ENCODE measurements at regions not wholly inside any gene's neighbourhood (a gene's known extent, or its start where the extent isn't known, plus 50 kb on each side); places are given as distances from the start of the nearest gene placed in this dataset.

- CTCF ChIA-PET = no interaction called here
- H3K27ac ChIP-seq (ENCODE audit: low read length) = no peak overlapping the region
- intact Hi-C loops (cut with micrococcal nuclease; ENCODE audit: unreplicated experiment) = no loop called here
- no peaks in the 10 kb centered on the region for H3K4me1 ChIP-seq (ENCODE audit: control insufficient read depth, insufficient read depth, low read length)
- DNase-seq (ENCODE audit: low read depth, low spot score) (no peak), ATAC-seq (no peak)
- TF ChIP-seq CTCF (IDR thresholded peaks at IDR 0.05) (no peak), TCF7L2 (IDR thresholded peaks at IDR 0.05; ENCODE audit: low read depth, low read length) (no peak)
- no peak overlapping the region for H3K4me3 ChIP-seq (ENCODE audit: low read depth in 2 of 2, low read length in 2 of 2)
- H3K36me3 ChIP-seq (ENCODE audit: control insufficient read depth, insufficient read depth, low read length) = no peaks in the 10 kb centered on the region
- POLR2A ChIA-PET = no interaction called here
- H3K9me3 ChIP-seq (ENCODE audit: control insufficient read depth, insufficient read depth, low read depth, low read length) = no peaks in the 10 kb centered on the region
- in situ Hi-C loops (cut with HindIII; ENCODE audit: low pct_unique_long_range_greater_than_20kb, low sequenced_read_pairs) = no loop called here
- H3K27me3 ChIP-seq (ENCODE audit: control insufficient read depth, insufficient read depth, low read length) = no peaks in the 10 kb centered on the region
- no TSS peak for BruUV-seq (replicated peaks)
Measured at GRCh38 chr13:76815344-76815743, 70.9 kb downstream of the KCTD12 start.

GRCh38 chr13:76813891-76814290 is 72.3 kb downstream of the KCTD12 start:
- DNase-seq (ENCODE audit: low read depth, low spot score) (no peak), ATAC-seq (no peak)
- no peak for TF ChIP-seq TCF7L2 (IDR thresholded peaks at IDR 0.05; ENCODE audit: low read depth, low read length)
- TF ChIP-seq CTCF (IDR thresholded peaks at IDR 0.05) = no peak
- no peak for TF ChIP-seq POLR2AphosphoS5 (IDR thresholded peaks at IDR 0.05; ENCODE audit: low read depth, low read length)
- TF ChIP-seq, protein P1, sequence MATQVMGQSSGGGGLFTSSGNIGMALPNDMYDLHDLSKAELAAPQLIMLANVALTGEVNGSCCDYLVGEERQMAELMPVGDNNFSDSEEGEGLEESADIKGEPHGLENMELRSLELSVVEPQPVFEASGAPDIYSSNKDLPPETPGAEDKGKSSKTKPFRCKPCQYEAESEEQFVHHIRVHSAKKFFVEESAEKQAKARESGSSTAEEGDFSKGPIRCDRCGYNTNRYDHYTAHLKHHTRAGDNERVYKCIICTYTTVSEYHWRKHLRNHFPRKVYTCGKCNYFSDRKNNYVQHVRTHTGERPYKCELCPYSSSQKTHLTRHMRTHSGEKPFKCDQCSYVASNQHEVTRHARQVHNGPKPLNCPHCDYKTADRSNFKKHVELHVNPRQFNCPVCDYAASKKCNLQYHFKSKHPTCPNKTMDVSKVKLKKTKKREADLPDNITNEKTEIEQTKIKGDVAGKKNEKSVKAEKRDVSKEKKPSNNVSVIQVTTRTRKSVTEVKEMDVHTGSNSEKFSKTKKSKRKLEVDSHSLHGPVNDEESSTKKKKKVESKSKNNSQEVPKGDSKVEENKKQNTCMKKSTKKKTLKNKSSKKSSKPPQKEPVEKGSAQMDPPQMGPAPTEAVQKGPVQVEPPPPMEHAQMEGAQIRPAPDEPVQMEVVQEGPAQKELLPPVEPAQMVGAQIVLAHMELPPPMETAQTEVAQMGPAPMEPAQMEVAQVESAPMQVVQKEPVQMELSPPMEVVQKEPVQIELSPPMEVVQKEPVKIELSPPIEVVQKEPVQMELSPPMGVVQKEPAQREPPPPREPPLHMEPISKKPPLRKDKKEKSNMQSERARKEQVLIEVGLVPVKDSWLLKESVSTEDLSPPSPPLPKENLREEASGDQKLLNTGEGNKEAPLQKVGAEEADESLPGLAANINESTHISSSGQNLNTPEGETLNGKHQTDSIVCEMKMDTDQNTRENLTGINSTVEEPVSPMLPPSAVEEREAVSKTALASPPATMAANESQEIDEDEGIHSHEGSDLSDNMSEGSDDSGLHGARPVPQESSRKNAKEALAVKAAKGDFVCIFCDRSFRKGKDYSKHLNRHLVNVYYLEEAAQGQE (IDR thresholded peaks at IDR 0.05; ENCODE audit: insufficient read depth in 1 of 2, low read depth in 2 of 2, low read length in 1 of 2) = no peak
- in situ Hi-C loops (cut with HindIII; ENCODE audit: low pct_unique_long_range_greater_than_20kb, low sequenced_read_pairs) (no loop called here), intact Hi-C loops (cut with micrococcal nuclease; ENCODE audit: unreplicated experiment) (no loop called here)
- Histone ChIP-seq H3K9me3 (ENCODE audit: control insufficient read depth, insufficient read depth, low read depth, low read length) (no peaks in the 10 kb centered on the region), H3K36me3 (ENCODE audit: control insufficient read depth, insufficient read depth, low read length) (no peaks in the 10 kb centered on the region), H3K27me3 (ENCODE audit: control insufficient read depth, insufficient read depth, low read length) (no peaks in the 10 kb centered on the region), H3K27ac (ENCODE audit: low read length) (no peak overlapping the region), H3K4me3 (ENCODE audit: low read depth in 2 of 2, low read length in 2 of 2) (no peak overlapping the region), H3K4me1 (ENCODE audit: control insufficient read depth, insufficient read depth, low read length) (no peaks in the 10 kb centered on the region)
- ChIA-PET POLR2A (no interaction called here), CTCF (no interaction called here)
- no TSS peak for BruUV-seq (replicated peaks)

GRCh38 chr13:76813000-76813691 is 73.1 kb downstream of the KCTD12 start:
- ChIA-PET POLR2A (no interaction called here), CTCF (no interaction called here)
- no peak overlapping the region for H3K4me3 ChIP-seq (ENCODE audit: low read depth in 2 of 2, low read length in 2 of 2)
- H3K36me3 ChIP-seq (ENCODE audit: control insufficient read depth, insufficient read depth, low read length) = no peaks in the 10 kb centered on the region
- H3K4me1 ChIP-seq (ENCODE audit: control insufficient read depth, insufficient read depth, low read length) = no peaks in the 10 kb centered on the region
- intact Hi-C loops (cut with micrococcal nuclease; ENCODE audit: unreplicated experiment) = no loop called here
- BruUV-seq (replicated peaks) = no TSS peak
- H3K27ac ChIP-seq (ENCODE audit: low read length) = no peak overlapping the region
- DNase-seq (ENCODE audit: low read depth, low spot score) (no peak), ATAC-seq (no peak)
- no peak for TF ChIP-seq CTCF (IDR thresholded peaks at IDR 0.05)
- TF ChIP-seq, protein P1 (IDR thresholded peaks at IDR 0.05; ENCODE audit: insufficient read depth in 1 of 2, low read depth in 2 of 2, low read length in 1 of 2) = no peak
- TF ChIP-seq TCF7L2 (IDR thresholded peaks at IDR 0.05; ENCODE audit: low read depth, low read length) = no peak
- no peak for TF ChIP-seq SIN3A (IDR thresholded peaks at IDR 0.05; ENCODE audit: borderline replicate concordance, insufficient read depth, low read depth, low read length)
- TF ChIP-seq POLR2AphosphoS5 (IDR thresholded peaks at IDR 0.05; ENCODE audit: low read depth, low read length) = no peak
- in situ Hi-C loops (cut with HindIII; ENCODE audit: low pct_unique_long_range_greater_than_20kb, low sequenced_read_pairs) = no loop called here
- H3K9me3 ChIP-seq (ENCODE audit: control insufficient read depth, insufficient read depth, low read depth, low read length) = no peaks in the 10 kb centered on the region
- H3K27me3 ChIP-seq (ENCODE audit: control insufficient read depth, insufficient read depth, low read length) = no peaks in the 10 kb centered on the region

Data from Panc1 (cell line).